ENCODE measurements at regions not wholly inside any gene's neighbourhood (a gene's known extent, or its start where the extent isn't known, plus 50 kb on each side); places are given as distances from the start of the nearest gene placed in this dataset.

- no peak overlapping the region for H3K4me3 ChIP-seq (ENCODE audit: low read depth, low read length)
- TF ChIP-seq, protein P1, sequence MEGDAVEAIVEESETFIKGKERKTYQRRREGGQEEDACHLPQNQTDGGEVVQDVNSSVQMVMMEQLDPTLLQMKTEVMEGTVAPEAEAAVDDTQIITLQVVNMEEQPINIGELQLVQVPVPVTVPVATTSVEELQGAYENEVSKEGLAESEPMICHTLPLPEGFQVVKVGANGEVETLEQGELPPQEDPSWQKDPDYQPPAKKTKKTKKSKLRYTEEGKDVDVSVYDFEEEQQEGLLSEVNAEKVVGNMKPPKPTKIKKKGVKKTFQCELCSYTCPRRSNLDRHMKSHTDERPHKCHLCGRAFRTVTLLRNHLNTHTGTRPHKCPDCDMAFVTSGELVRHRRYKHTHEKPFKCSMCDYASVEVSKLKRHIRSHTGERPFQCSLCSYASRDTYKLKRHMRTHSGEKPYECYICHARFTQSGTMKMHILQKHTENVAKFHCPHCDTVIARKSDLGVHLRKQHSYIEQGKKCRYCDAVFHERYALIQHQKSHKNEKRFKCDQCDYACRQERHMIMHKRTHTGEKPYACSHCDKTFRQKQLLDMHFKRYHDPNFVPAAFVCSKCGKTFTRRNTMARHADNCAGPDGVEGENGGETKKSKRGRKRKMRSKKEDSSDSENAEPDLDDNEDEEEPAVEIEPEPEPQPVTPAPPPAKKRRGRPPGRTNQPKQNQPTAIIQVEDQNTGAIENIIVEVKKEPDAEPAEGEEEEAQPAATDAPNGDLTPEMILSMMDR (IDR thresholded peaks at IDR 0.05; ENCODE audit: borderline replicate concordance, insufficient read depth, low read depth, low read length) = no peak
These were observed 116.9 kb upstream of the GYPC start for GRCh38 chr2:126539101-126539500.

GRCh38 chr2:126542247-126542646 is 113.7 kb upstream of the GYPC start:
- no peak overlapping the region for H3K4me3 ChIP-seq (ENCODE audit: low read depth, low read length)
- TF ChIP-seq, protein P1 (IDR thresholded peaks at IDR 0.05; ENCODE audit: borderline replicate concordance, insufficient read depth, low read depth, low read length) = no peak

- TF ChIP-seq, protein P1 (IDR thresholded peaks at IDR 0.05; ENCODE audit: borderline replicate concordance, insufficient read depth, low read depth, low read length) = no peak
These were observed 112.9 kb upstream of the GYPC start for GRCh38 chr2:126543081-126543480.

DNA sequence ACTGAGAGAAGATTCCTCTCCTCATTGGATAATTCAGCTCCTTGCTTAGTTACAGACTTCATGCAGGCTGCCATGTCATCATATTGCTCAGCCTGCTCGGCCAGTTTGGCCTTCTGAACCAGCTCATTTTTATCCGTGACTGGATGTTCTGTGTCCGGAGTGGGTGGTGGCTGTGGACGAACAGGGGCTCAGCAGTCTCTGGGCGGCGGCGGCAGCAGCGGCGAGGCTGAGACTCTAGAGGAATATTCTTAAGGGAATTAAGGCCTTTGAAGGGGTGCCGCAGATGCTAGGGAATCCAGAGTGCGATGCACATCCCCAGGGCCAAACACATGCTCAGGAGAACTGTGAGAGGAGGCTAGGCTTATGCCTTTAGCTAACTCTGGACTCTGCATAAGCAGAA is 97.9 kb upstream of the GYPC start:
- TF ChIP-seq, protein P1 (IDR thresholded peaks at IDR 0.05; ENCODE audit: borderline replicate concordance, insufficient read depth, low read depth, low read length) = no peak
- H3K4me3 ChIP-seq (ENCODE audit: low read depth, low read length) = no peak overlapping the region

More at GRCh38 chr2:126543081-126543480, 112.9 kb upstream of the GYPC start:
- H3K4me3 ChIP-seq (ENCODE audit: low read depth, low read length) = no peak overlapping the region

DNA sequence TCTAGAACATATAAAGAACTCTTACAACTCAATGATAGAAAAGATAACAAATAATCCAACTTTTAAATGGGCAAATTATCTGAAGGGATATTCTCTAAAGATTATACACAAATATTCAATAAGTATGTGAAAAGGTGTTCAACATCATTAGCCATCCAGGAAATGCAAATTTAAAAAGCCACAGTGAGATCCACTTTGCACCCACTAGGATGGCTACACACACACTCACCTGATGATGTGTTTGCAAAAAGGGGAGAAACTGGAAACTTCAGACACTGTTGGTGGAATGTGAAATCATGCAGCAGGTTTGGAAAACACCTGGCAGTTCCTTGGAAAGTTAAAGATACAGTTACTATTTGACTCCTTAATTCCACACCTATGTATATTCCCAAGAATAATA is 87.2 kb upstream of the GYPC start:
- H3K4me3 ChIP-seq (ENCODE audit: low read depth, low read length) = no peak overlapping the region
- TF ChIP-seq, protein P1 (IDR thresholded peaks at IDR 0.05; ENCODE audit: borderline replicate concordance, insufficient read depth, low read depth, low read length) = no peak

- TF ChIP-seq, protein P1 (IDR thresholded peaks at IDR 0.05; ENCODE audit: borderline replicate concordance, insufficient read depth, low read depth, low read length) = no peak
- no peak overlapping the region for H3K4me3 ChIP-seq (ENCODE audit: low read depth, low read length)
These were observed 84.6 kb upstream of the GYPC start for GRCh38 chr2:126571403-126571802.

- TF ChIP-seq, protein P1 (IDR thresholded peaks at IDR 0.05; ENCODE audit: borderline replicate concordance, insufficient read depth, low read depth, low read length) = no peak
- no peak overlapping the region for H3K4me3 ChIP-seq (ENCODE audit: low read depth, low read length)
These were observed 80.3 kb upstream of the GYPC start for GRCh38 chr2:126575631-126576030.
